T-cell (primary cell): ENCODE measurements at regions not wholly inside any gene's neighbourhood (a gene's known extent, or its start where the extent isn't known, plus 50 kb on each side); places are given as distances from the start of the nearest gene placed in this dataset.
A peak's percentile ranks its signal among the peaks of the same experiment; 100 is the strongest.
"Not testable (repeated sequence)": the region's sequence is repeated elsewhere in the genome, so short reads cannot be mapped to it uniquely, and the experiment has no call there.

Experiments
- ATAC-seq, 4 experiments: fragments of 200-7000 bp in 3 of 4; fragments of 150-1000 bp in 1 of 4; cut with Tn5 transposase; replicated peaks in 1 of 4; 1 replicate in 3 of 4; 2 replicates in 1 of 4; pipeline ENCODE4 v1.10.0; 2021; ENCODE audit warnings: moderate library complexity in 3 of 4, mild to moderate bottlenecking in 2 of 4, moderate number of reproducible peaks in 1 of 4
- CTCF ChIA-PET, 2 donors: fragments of 300-600 bp; sonication (Branson Sonifier 250); formaldehyde crosslinking; loops; one replicate each; lab custom pipeline; 2022; ENCODE audit warnings: antibody characterized with exemption in 2 of 2; lab: Charles Lee
- POLR2A ChIA-PET, 2 donors: fragments of 300-600 bp; sonication (Branson Sonifier 250); formaldehyde crosslinking; loops; one replicate each; lab custom pipeline; 2022; ENCODE audit warnings: antibody characterized with exemption in 2 of 2; lab: Charles Lee
- DNase-seq, 35 experiments: peaks; one replicate each; pipeline versions ENCODE4 v3.0.0 to v3.0.0-alpha.2; 2013 to 2023
- H3K27ac ChIP-seq: one replicate; pipeline ENCODE4 v1.5.1; 2013; ENCODE audit warnings: low read length
- H3K27me3 ChIP-seq, 2 experiments: replicated peaks in 1 of 2; 1 replicate in 1 of 2; 2 replicates in 1 of 2; pipeline versions ENCODE4 v1.6.1 to v1.7.0; 2013; ENCODE audit warnings: low read length in 1 of 2, mixed read lengths in 1 of 2; ENCODE audit not compliant: control insufficient read depth in 2 of 2, insufficient read depth in 2 of 2; ENCODE audit errors: extremely low read depth in 1 of 2
- H3K36me3 ChIP-seq, 2 donors: 1 replicate in 1 of 2; 2 replicates in 1 of 2; pipeline versions ENCODE4 v1.6.1 to v1.7.0; 2013; ENCODE audit warnings: low read length in 1 of 2; ENCODE audit not compliant: control insufficient read depth in 2 of 2, insufficient read depth in 1 of 2; ENCODE audit errors: extremely low read depth in 1 of 2
- H3K4me1 ChIP-seq, 2 experiments: 1 replicate in 1 of 2; 2 replicates in 1 of 2; pipeline versions ENCODE4 v1.6.1 to v1.7.0; 2013; ENCODE audit warnings: low read length in 2 of 2, mixed read lengths in 1 of 2; ENCODE audit not compliant: insufficient read depth in 2 of 2, control insufficient read depth in 1 of 2; ENCODE audit errors: extremely low read depth in 1 of 2
- H3K4me3 ChIP-seq, 2 donors: 1 replicate in 1 of 2; 2 replicates in 1 of 2; pipeline versions ENCODE4 v1.5.1 to v1.7.0; 2013; ENCODE audit warnings: mild to moderate bottlenecking in 2 of 2, low read length in 1 of 2, moderate library complexity in 1 of 2; ENCODE audit not compliant: control insufficient read depth in 1 of 2; ENCODE audit errors: extremely low read depth in 1 of 2
- H3K9me3 ChIP-seq: 2 replicates; pipeline ENCODE4 v1.7.0; 2013
- H3K27ac Mint-ChIP-seq, 2 donors: one replicate each; pipeline ENCODE4 v1.8.0; 2020 to 2021; ENCODE audit warnings: mild to moderate bottlenecking in 2 of 2, mixed read lengths in 2 of 2
- H3K27me3 Mint-ChIP-seq, 2 donors: one replicate each; pipeline ENCODE4 v1.8.0; 2021 to 2022; ENCODE audit warnings: mixed read lengths in 2 of 2
- H3K36me3 Mint-ChIP-seq: one replicate; pipeline ENCODE4 v1.8.0; 2021; ENCODE audit warnings: mixed read lengths
- H3K4me1 Mint-ChIP-seq, 3 donors: one replicate each; pipeline ENCODE4 v1.8.0; 2020 to 2022; ENCODE audit warnings: mixed read lengths in 3 of 3, mild to moderate bottlenecking in 1 of 3
- H3K4me3 Mint-ChIP-seq, 3 donors: one replicate each; pipeline ENCODE4 v1.8.0; 2020 to 2022; ENCODE audit warnings: mild to moderate bottlenecking in 3 of 3, mixed read lengths in 3 of 3, moderate library complexity in 3 of 3
- H3K9me3 Mint-ChIP-seq, 3 donors: one replicate each; pipeline ENCODE4 v1.8.0; 2020 to 2022; ENCODE audit warnings: mixed read lengths in 3 of 3
- WGBS: methylation state at CpG from one replicate; pipeline ENCODE4 v1.1.5; 2013; ENCODE audit warnings: missing lambda C conversion rate; ENCODE audit not compliant: insufficient coverage; 5-methylcytosine and 5-hydroxymethylcytosine counted together

- H3K27me3 ChIP-seq, H3K27me3 Mint-ChIP-seq, H3K36me3 ChIP-seq, H3K9me3 Mint-ChIP-seq, H3K4me3 Mint-ChIP-seq, H3K4me1 Mint-ChIP-seq, H3K27ac Mint-ChIP-seq, H3K9me3 ChIP-seq, H3K36me3 Mint-ChIP-seq, ATAC-seq, H3K4me3 ChIP-seq, H3K4me1 ChIP-seq, POLR2A ChIA-PET, CTCF ChIA-PET, DNase-seq, H3K27ac ChIP-seq: not testable (repeated sequence)
- WGBS, result no CpG with 5 or more reads among the region's 22 CpGs
Measured at GRCh38 chr22:15822001-15822400, 132.2 kb downstream of the POTEH start.

- WGBS, result 100% methylated on average over 1 of the region's 12 CpGs
- not testable (repeated sequence) for H3K36me3 ChIP-seq, H3K9me3 Mint-ChIP-seq
Measured at GRCh38 chr22:15823178-15823577, 133.4 kb downstream of the POTEH start.

GRCh38 chr22:15832235-15832634 lies 142.4 kb downstream of the POTEH start:
- DNase-seq, H3K27ac ChIP-seq, POLR2A ChIA-PET, H3K4me3 Mint-ChIP-seq, H3K4me1 ChIP-seq, H3K9me3 Mint-ChIP-seq, H3K4me1 Mint-ChIP-seq, H3K9me3 ChIP-seq, ATAC-seq, H3K27me3 ChIP-seq, H3K27ac Mint-ChIP-seq, H3K36me3 ChIP-seq, H3K36me3 Mint-ChIP-seq, H3K4me3 ChIP-seq, H3K27me3 Mint-ChIP-seq, CTCF ChIA-PET: not testable (repeated sequence)
- no CpG with 5 or more reads among the region's 2 CpGs for WGBS

More at GRCh38 chr22:15823178-15823577, 133.4 kb downstream of the POTEH start:
- CTCF ChIA-PET, H3K27me3 Mint-ChIP-seq, H3K27ac Mint-ChIP-seq, H3K4me3 Mint-ChIP-seq, POLR2A ChIA-PET, H3K4me1 ChIP-seq, H3K4me3 ChIP-seq, H3K36me3 Mint-ChIP-seq, DNase-seq, H3K27ac ChIP-seq, H3K4me1 Mint-ChIP-seq, H3K27me3 ChIP-seq, ATAC-seq, H3K9me3 ChIP-seq: not testable (repeated sequence)

- POLR2A ChIA-PET, H3K4me1 ChIP-seq: not testable (repeated sequence)
- WGBS, result no CpG with 5 or more reads among the region's 9 CpGs
Measured at GRCh38 chr22:15835729-15836128, 145.9 kb downstream of the POTEH start.

GRCh38 chr22:15849772-15850171 lies 159.9 kb downstream of the POTEH start:
- POLR2A ChIA-PET, result not testable (repeated sequence)

More at GRCh38 chr22:15835729-15836128, 145.9 kb downstream of the POTEH start:
- H3K27ac ChIP-seq, H3K4me3 ChIP-seq, DNase-seq, CTCF ChIA-PET, H3K9me3 ChIP-seq, H3K27ac Mint-ChIP-seq, H3K36me3 Mint-ChIP-seq, ATAC-seq, H3K4me1 Mint-ChIP-seq, H3K9me3 Mint-ChIP-seq, H3K27me3 Mint-ChIP-seq, H3K36me3 ChIP-seq, H3K27me3 ChIP-seq, H3K4me3 Mint-ChIP-seq: not testable (repeated sequence)

GRCh38 chr22:15853716-15854373 lies 164.0 kb downstream of the POTEH start:
- H3K9me3 ChIP-seq, H3K27ac Mint-ChIP-seq, CTCF ChIA-PET, H3K4me3 Mint-ChIP-seq, H3K36me3 ChIP-seq, H3K4me1 ChIP-seq, H3K4me3 ChIP-seq, H3K9me3 Mint-ChIP-seq, POLR2A ChIA-PET, H3K4me1 Mint-ChIP-seq, H3K36me3 Mint-ChIP-seq, H3K27me3 ChIP-seq, H3K27ac ChIP-seq, DNase-seq, H3K27me3 Mint-ChIP-seq: not testable (repeated sequence)
- WGBS, result no CpG with 5 or more reads among the region's 23 CpGs
- ATAC-seq, result peak in 1 of 4 experiments; percentile 30

More at GRCh38 chr22:15849772-15850171, 159.9 kb downstream of the POTEH start:
- H3K27ac ChIP-seq, CTCF ChIA-PET, H3K9me3 ChIP-seq, H3K9me3 Mint-ChIP-seq, H3K4me3 Mint-ChIP-seq, H3K27me3 Mint-ChIP-seq, H3K27ac Mint-ChIP-seq, DNase-seq, H3K4me3 ChIP-seq, H3K27me3 ChIP-seq, H3K4me1 Mint-ChIP-seq, H3K36me3 Mint-ChIP-seq, H3K36me3 ChIP-seq, H3K4me1 ChIP-seq: not testable (repeated sequence)
- WGBS, result no CpG with 5 or more reads among the region's 1 CpG
- peak in 2 of 4 experiments; percentile 21 to 27 for ATAC-seq

- H3K27me3 Mint-ChIP-seq, H3K27me3 ChIP-seq, H3K9me3 ChIP-seq, H3K36me3 ChIP-seq, POLR2A ChIA-PET, H3K4me3 Mint-ChIP-seq, H3K9me3 Mint-ChIP-seq, H3K4me1 Mint-ChIP-seq, H3K27ac Mint-ChIP-seq, H3K4me1 ChIP-seq, H3K4me3 ChIP-seq, CTCF ChIA-PET, H3K36me3 Mint-ChIP-seq, H3K27ac ChIP-seq: not testable (repeated sequence)
- DNase-seq, result peak in 2 of 35 experiments; percentile 0 to 2
- WGBS, result 94% methylated on average over 9 of the region's 17 CpGs
- peak in 1 of 4 experiments; percentile 9 for ATAC-seq
Measured at GRCh38 chr22:15854421-15854820, 164.6 kb downstream of the POTEH start.
